Activated CD8-positive, alpha-beta memory T cell treated with anti-CD3 and anti-CD28 coated beads for 48 hours (primary cell): ENCODE measurements at regions not wholly inside any gene's neighbourhood (a gene's known extent, or its start where the extent isn't known, plus 50 kb on each side); places are given as distances from the start of the nearest gene placed in this dataset.
A peak's percentile ranks its signal among the peaks of the same experiment; 100 is the strongest.
"Not testable (repeated sequence)": the region's sequence is repeated elsewhere in the genome, so short reads cannot be mapped to it uniquely, and the experiment has no call there.

ENCODE experiments used
- DNase-seq, 3 experiments: peaks; one replicate each; pipeline ENCODE4 v3.0.0-alpha.2; 2020; ENCODE audit warnings: low read depth in 2 of 3, low spot score in 2 of 3

- DNase-seq: no peak
Measured at GRCh38 chr6:9064156-9064555, 628.8 kb upstream of the SLC35B3 start.

GRCh38 chr6:9062596-9062995 is 627.3 kb upstream of the SLC35B3 start:
- DNase-seq: no peak

DNA sequence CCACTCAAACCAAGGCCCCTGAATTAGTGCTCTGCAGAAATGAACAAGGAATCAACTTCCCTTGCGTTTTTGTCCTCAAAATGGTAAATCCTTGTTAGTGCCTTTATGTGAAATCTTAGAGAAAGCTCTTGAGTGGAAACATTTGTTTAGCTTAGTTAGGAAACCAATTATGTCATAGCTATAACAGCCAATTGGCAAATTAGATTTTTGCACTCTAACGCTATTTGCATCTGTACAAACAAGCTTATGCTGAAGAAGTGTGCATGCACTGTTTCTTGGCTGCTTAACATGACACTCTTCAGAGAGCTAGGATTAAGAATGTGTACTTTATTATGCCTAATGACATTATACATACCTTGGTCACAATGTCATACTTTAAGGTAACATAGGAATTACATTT is 622.6 kb upstream of the SLC35B3 start:
- no peak for DNase-seq

GRCh38 chr6:9056556-9056955 is 621.2 kb upstream of the SLC35B3 start:
- DNase-seq: no peak

DNA sequence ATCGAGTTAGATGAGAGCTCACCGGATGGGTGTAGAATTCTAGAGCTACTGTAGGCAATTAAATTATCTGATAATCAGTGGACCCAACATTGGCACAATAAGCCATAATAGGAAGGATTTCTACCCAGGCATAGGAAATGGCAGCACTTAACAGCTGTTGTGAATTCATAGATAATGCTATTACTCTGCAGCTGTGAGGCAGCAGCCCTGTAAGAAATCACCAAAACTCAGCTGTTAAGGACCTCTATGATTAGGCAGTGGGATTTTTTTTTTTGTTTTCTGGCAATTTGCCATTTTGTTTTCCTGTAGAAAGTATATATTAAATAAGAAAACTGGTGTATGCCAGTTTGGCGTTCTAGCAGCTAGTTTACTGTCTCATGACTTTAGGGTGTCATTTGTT is 609.1 kb upstream of the SLC35B3 start:
- DNase-seq: no peak

- DNase-seq: no peak
Measured at GRCh38 chr6:9040718-9041117, 605.4 kb upstream of the SLC35B3 start.

DNA sequence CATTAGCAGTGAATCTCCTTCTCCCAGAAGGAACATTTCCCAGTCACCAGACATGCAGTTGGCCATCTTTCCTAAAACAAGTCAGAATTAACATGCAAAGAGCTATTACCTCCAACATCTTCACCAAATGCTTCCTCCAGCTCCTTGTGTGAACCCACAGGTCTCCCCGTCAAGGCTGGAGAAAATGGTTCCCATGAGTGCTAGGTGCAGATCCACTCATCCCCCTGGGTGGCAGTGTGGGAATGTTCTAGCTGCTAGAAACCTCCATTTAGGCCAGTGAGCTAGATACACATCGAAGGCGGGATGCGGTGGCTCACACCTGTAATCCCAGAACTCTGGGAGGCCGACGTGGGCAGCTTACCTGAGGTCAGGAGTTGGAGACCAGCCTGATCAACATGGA is 603.9 kb upstream of the SLC35B3 start:
- DNase-seq: no peak

- DNase-seq: no peak
Measured at GRCh38 chr6:9028086-9028485, 592.7 kb upstream of the SLC35B3 start.

- DNase-seq: no peak
Measured at GRCh38 chr6:9025796-9026394, 590.5 kb upstream of the SLC35B3 start.

DNA sequence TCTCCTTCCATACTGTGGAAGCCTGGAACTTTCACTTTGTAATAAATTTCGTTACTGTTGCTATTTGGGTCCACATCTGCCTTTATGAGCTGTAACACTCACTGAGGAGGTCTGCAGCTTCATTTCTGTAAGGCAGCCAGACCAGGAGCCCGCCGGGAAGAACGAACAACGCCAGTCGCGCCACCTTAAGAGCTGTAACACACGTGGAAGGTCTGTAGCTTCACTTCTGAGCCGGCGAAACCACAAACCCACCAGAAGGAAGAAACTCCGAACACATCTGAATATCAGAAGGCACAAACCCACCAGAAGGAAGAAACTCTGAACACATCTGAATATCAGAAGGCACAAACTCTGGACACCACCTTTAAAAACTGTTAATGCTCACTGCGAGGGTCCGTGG is 589.9 kb upstream of the SLC35B3 start:
- no peak for DNase-seq

GRCh38 chr6:9024246-9024645 is 588.9 kb upstream of the SLC35B3 start:
- DNase-seq: not testable (repeated sequence)

- DNase-seq: no peak
Measured at GRCh38 chr6:9020001-9020400, 584.7 kb upstream of the SLC35B3 start.

GRCh38 chr6:9009931-9010330 is 574.6 kb upstream of the SLC35B3 start:
- DNase-seq: no peak

GRCh38 chr6:9007027-9007426 is 571.7 kb upstream of the SLC35B3 start:
- DNase-seq: no peak

DNA sequence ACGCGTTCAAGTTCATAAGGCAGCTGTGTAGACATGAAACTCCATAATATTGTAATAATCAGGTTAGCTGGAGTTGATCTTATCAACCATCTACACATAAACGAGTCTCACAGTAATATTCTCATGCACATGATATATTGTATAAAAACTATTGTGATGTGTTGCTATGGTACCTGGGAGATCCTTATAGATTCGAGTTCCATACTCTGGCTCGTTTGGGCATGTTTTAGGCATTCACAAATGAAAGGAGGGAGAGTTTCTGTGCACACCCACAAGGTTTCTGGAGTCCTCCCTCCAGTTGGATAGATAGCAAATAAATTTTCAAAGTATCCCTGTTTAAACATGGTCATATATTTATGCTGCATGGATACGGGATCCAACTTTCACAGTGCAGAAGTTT is 567.5 kb upstream of the SLC35B3 start:
- DNase-seq: no peak

DNA sequence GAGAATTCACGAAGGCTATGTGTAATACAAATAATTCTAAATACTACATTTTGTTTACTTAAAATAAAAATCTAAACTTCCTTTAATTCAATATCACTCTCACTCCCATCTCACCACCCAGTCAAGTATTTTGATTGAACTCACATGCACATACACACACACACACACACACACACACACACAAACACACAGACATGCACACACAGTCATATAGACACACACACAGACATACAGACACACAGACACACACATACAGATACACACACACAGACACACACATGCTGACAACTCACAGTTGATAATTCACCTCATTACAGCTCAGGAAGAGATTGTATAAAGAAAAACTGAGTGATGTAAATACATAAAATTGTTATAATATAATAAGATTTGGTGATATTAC is 559.8 kb upstream of the SLC35B3 start:
- no peak for DNase-seq

DNA sequence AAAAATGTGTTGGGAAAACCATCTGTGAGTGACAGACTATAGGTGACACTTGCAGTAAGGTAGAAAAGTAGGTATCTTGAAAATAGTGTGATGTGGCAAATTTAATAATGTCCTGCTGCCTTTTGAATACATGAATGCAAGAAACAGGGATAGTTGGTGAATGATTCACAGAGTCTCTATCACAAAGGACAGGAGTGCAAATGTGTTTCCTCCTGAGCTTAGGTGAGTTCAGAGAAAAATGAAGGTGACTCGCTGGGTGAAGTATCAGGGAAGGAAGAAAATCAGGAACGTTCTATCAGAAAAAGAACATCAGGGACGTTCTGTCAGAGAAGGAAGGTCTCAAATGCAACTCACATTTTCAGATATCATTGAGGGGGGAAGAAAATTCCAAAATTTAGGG is 557.8 kb upstream of the SLC35B3 start:
- no peak for DNase-seq

- no peak for DNase-seq
Measured at GRCh38 chr6:8991844-8992243, 556.5 kb upstream of the SLC35B3 start.

DNA sequence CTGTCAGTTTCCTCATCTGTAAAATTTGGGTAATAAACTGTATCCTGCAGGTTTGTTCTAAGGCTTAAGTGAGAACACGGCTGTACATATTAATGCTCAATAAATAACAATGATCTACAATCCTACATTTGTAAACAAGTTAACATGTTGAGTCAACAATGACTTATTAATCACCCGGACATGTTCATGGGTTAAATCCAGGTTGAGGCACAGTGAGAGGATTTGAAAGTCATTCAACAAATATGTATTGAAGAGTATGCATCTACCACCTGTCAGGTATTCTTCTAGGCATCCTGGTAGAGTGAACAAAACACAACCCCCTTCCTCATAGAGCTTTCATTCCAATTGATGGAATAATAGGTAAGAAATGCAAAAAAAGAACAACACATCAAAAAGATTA is 554.7 kb upstream of the SLC35B3 start:
- no peak for DNase-seq

- DNase-seq: peak in 2 of 3 experiments; percentile 13 to 29
Measured at GRCh38 chr6:8983202-8983688, 547.9 kb upstream of the SLC35B3 start.

GRCh38 chr6:8982668-8983067 is 547.3 kb upstream of the SLC35B3 start:
- no peak for DNase-seq

GRCh38 chr6:8973395-8973794 is 538.0 kb upstream of the SLC35B3 start:
- DNase-seq: no peak

- no peak for DNase-seq
Measured at GRCh38 chr6:8969747-8970146, 534.4 kb upstream of the SLC35B3 start.
